ENCODE measurements at regions not wholly inside any gene's neighbourhood (a gene's known extent, or its start where the extent isn't known, plus 50 kb on each side); places are given as distances from the start of the nearest gene placed in this dataset.

GRCh38 chr13:103542648-103543047, 476.4 kb upstream of the SLC10A2 start:
- no peaks in the 10 kb centered on the region for H3K27me3 ChIP-seq (replicated peaks)
- no peak for TF ChIP-seq CTCF (IDR thresholded peaks at IDR 0.05; ENCODE audit: low read depth, low read length, missing control alignments)
- no peak overlapping the region for H3K4me3 ChIP-seq (ENCODE audit: low read depth, low read length)
- in situ Hi-C loops (cut with HindIII; ENCODE audit: low pct_ligation_motif_present, low sequenced_read_pairs) = no loop called here
- no peak for DNase-seq
- no peaks in the 10 kb centered on the region for H3K36me3 ChIP-seq (replicated peaks)
- H3K27ac ChIP-seq = no peak overlapping the region

DNA sequence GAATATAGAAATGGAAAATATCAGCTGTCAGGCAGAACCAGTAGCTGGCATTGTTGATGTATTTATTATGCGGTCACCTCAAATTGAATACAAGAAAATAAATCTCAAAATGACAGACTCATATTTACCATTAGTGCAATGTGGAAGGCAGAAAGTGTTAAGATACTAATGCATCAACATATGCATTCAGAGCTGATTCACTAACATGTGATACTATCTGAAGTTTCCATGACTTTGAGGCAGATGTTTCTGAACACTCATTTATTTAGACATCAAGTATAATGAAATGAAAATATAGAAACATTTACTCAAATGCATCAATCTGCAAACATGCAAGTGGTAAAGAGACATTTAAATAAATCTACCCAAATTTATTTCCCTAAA, 474.2 kb upstream of the SLC10A2 start:
- no peak overlapping the region for H3K4me3 ChIP-seq (ENCODE audit: low read depth, low read length)
- H3K36me3 ChIP-seq (replicated peaks) = no peaks in the 10 kb centered on the region
- no peak overlapping the region for H3K27ac ChIP-seq
- TF ChIP-seq CTCF (IDR thresholded peaks at IDR 0.05; ENCODE audit: low read depth, low read length, missing control alignments) = no peak
- H3K27me3 ChIP-seq (replicated peaks) = no peaks in the 10 kb centered on the region
- in situ Hi-C loops (cut with HindIII; ENCODE audit: low pct_ligation_motif_present, low sequenced_read_pairs) = no loop called here
- DNase-seq = no peak

GRCh38 chr13:103539721-103540381, 473.6 kb upstream of the SLC10A2 start:
- no peak for DNase-seq
- TF ChIP-seq CTCF (IDR thresholded peaks at IDR 0.05; ENCODE audit: low read depth, low read length, missing control alignments) = no peak
- no peak overlapping the region for H3K4me3 ChIP-seq (ENCODE audit: low read depth, low read length)
- no peaks in the 10 kb centered on the region for H3K27me3 ChIP-seq (replicated peaks)
- in situ Hi-C loops (cut with HindIII; ENCODE audit: low pct_ligation_motif_present, low sequenced_read_pairs) = no loop called here
- H3K27ac ChIP-seq = no peak overlapping the region
- no peaks in the 10 kb centered on the region for H3K36me3 ChIP-seq (replicated peaks)

GRCh38 chr13:103539265-103539664, 473.0 kb upstream of the SLC10A2 start:
- in situ Hi-C loops (cut with HindIII; ENCODE audit: low pct_ligation_motif_present, low sequenced_read_pairs) = no loop called here
- no peak overlapping the region for H3K27ac ChIP-seq
- no peak for DNase-seq
- H3K36me3 ChIP-seq (replicated peaks) = no peaks in the 10 kb centered on the region
- no peak overlapping the region for H3K4me3 ChIP-seq (ENCODE audit: low read depth, low read length)
- H3K27me3 ChIP-seq (replicated peaks) = no peaks in the 10 kb centered on the region
- no peak for TF ChIP-seq CTCF (IDR thresholded peaks at IDR 0.05; ENCODE audit: low read depth, low read length, missing control alignments)

DNA sequence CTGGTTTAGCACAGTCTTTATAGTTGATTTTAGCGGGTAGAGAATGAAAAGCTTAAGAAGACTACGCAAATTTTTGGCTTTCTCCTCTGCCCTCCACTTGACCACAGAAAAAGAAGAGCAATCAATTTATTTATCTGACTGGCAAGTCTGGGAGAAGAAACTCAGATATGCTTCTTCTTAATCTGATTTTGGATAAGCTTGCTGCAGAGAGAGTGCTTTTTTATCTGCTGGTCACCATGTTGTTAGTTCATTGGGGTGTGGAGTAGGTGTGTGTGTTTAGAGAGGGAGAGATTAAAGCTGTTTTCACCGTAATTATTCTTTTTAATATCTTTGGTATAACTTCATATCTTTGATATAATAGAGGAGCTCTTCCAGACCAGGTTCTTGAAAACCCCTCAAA, 471.4 kb upstream of the SLC10A2 start:
- in situ Hi-C loops (cut with HindIII; ENCODE audit: low pct_ligation_motif_present, low sequenced_read_pairs) = no loop called here
- H3K27ac ChIP-seq = no peak overlapping the region
- H3K4me3 ChIP-seq (ENCODE audit: low read depth, low read length) = no peak overlapping the region
- no peaks in the 10 kb centered on the region for H3K27me3 ChIP-seq (replicated peaks)
- no peak for DNase-seq
- TF ChIP-seq CTCF (IDR thresholded peaks at IDR 0.05; ENCODE audit: low read depth, low read length, missing control alignments) = no peak
- H3K36me3 ChIP-seq (replicated peaks) = no peaks in the 10 kb centered on the region

DNA sequence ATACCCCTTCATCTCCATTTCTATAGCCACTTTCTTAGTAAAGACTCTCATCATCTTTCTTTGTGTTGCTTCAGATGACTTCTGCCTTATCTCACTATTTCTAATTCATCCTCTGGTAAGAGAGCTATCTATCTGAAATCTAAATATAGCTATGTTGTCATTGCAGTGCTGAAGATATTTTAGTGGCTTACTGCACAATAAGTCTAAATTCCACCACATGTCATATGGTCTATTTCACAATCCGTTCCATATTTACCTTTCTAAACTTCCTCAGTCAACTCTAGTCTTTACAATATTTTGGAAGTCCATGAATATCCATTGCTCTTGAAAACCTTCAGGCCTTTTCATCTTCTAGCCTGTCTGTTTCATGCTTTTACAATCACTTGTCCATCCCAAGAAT, 465.1 kb upstream of the SLC10A2 start:
- in situ Hi-C loops (cut with HindIII; ENCODE audit: low pct_ligation_motif_present, low sequenced_read_pairs) = no loop called here

More for the DNA sequence above, 465.1 kb upstream of the SLC10A2 start:
- Histone ChIP-seq H3K27ac (no peak overlapping the region), H3K36me3 (replicated peaks) (no peaks in the 10 kb centered on the region), H3K4me3 (ENCODE audit: low read depth, low read length) (no peak overlapping the region), H3K27me3 (replicated peaks) (no peaks in the 10 kb centered on the region)
- DNase-seq = no peak
- TF ChIP-seq CTCF (IDR thresholded peaks at IDR 0.05; ENCODE audit: low read depth, low read length, missing control alignments) = no peak

Data from brain microvascular endothelial cell (primary cell).